Effector memory CD4-positive, alpha-beta T cell (primary cell): ENCODE measurements at regions not wholly inside any gene's neighbourhood (a gene's known extent, or its start where the extent isn't known, plus 50 kb on each side); places are given as distances from the start of the nearest gene placed in this dataset.

Experiments
- DNase-seq, 3 donors: peaks; one replicate each; pipeline ENCODE4 v3.0.0-alpha.2; 2020
- H3K27ac ChIP-seq: 2 replicates; pipeline ENCODE4 v1.7.0; 2013; ENCODE audit warnings: mild to moderate bottlenecking, low read length, moderate library complexity; ENCODE audit not compliant: insufficient read depth, poor library complexity, severe bottlenecking
- H3K27me3 ChIP-seq: replicated peaks from 2 replicates; pipeline ENCODE4 v1.7.0; 2013; ENCODE audit warnings: mild to moderate bottlenecking, low read length; ENCODE audit not compliant: insufficient read depth, control insufficient read depth, poor library complexity, severe bottlenecking
- H3K36me3 ChIP-seq: 2 replicates; pipeline ENCODE4 v1.7.0; 2013; ENCODE audit warnings: mild to moderate bottlenecking, low read length, moderate library complexity; ENCODE audit not compliant: control insufficient read depth, insufficient read depth
- H3K4me1 ChIP-seq: 2 replicates; pipeline ENCODE4 v1.7.0; 2013; ENCODE audit warnings: low read length, mild to moderate bottlenecking; ENCODE audit not compliant: control insufficient read depth, insufficient read depth, poor library complexity, severe bottlenecking
- H3K4me3 ChIP-seq: 2 replicates; pipeline ENCODE4 v1.7.0; 2013; ENCODE audit warnings: low read length, low read depth, mild to moderate bottlenecking; ENCODE audit not compliant: insufficient read depth, poor library complexity, severe bottlenecking
- H3K9me3 ChIP-seq: 2 replicates; pipeline ENCODE4 v1.7.0; 2013; ENCODE audit warnings: mild to moderate bottlenecking, low read length, moderate library complexity; ENCODE audit not compliant: control insufficient read depth

DNA sequence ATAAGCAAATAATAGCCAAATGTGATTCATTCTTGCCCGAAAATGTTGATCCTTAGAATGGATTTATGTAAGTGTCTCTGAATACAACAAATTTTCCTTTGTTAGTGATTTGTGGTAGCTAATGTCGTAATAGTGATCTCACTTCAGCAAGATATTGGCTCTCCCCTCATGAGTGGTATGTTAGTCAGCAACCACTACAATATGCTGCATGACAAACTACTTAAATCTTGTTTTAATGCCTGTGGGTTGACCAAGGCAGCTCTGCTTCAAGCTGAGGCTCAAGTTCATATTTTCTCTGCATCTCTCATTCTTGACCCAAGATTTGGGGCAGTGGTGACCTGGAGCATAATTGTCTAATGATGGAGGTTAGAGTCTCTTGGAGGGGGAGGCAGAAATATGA lies 49.8 kb upstream of the GALNT15 start:
- DNase-seq, result no peak
- no peak overlapping the region for H3K4me3 ChIP-seq
- no peaks in the 10 kb centered on the region for H3K4me1 ChIP-seq
- H3K27ac ChIP-seq, result no peak overlapping the region
- H3K9me3 ChIP-seq, result no peaks in the 10 kb centered on the region
- H3K36me3 ChIP-seq, result no peaks in the 10 kb centered on the region
- no peaks in the 10 kb centered on the region for H3K27me3 ChIP-seq
